GM13976 (cell line): ENCODE measurements at regions not wholly inside any gene's neighbourhood (a gene's known extent, or its start where the extent isn't known, plus 50 kb on each side); places are given as distances from the start of the nearest gene placed in this dataset.

Source experiments
- DNase-seq: peaks from one replicate; pipeline ENCODE4 v3.0.0; 2012; ENCODE audit warnings: low spot score
- in situ Hi-C: fragments of 300-500 bp; cut with MboI; formaldehyde crosslinking; loops from one replicate; pipeline ENCODE4 v1.12.0; 2022; ENCODE audit warnings: low sequenced_read_pairs, mixed read lengths, inconsistent platforms; ENCODE audit not compliant: unreplicated experiment
- TF ChIP-seq, protein P1 (sequence below): IDR thresholded peaks from 2 replicates; pipeline ENCODE4 v1.5.1; 2012; ENCODE audit warnings: borderline replicate concordance, mild to moderate bottlenecking; ENCODE audit not compliant: insufficient read depth; ENCODE audit errors: extremely low read depth, missing control alignments, control extremely low read depth

DNA sequence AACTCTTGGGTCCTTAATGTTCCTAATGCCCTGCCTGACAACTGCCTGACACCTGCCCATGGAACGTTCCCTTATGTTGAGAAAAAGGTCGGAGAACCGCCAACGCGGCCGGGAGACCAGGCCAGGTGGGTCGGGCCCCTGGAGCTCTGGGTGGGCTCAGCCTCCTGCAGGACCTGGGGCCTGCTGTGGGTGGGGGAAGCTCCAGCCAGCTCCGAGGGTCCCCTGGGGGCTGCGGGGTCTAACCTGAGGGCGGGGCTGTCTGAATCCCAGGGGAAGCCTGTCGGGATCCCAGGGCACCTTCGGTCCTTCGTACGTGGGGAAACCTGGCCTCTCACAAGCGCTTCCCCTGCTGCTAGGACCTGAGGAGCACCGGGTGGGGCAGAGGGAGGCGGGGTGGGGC, 296.0 kb downstream of the NDUFA10 start:
- TF ChIP-seq, protein P1, sequence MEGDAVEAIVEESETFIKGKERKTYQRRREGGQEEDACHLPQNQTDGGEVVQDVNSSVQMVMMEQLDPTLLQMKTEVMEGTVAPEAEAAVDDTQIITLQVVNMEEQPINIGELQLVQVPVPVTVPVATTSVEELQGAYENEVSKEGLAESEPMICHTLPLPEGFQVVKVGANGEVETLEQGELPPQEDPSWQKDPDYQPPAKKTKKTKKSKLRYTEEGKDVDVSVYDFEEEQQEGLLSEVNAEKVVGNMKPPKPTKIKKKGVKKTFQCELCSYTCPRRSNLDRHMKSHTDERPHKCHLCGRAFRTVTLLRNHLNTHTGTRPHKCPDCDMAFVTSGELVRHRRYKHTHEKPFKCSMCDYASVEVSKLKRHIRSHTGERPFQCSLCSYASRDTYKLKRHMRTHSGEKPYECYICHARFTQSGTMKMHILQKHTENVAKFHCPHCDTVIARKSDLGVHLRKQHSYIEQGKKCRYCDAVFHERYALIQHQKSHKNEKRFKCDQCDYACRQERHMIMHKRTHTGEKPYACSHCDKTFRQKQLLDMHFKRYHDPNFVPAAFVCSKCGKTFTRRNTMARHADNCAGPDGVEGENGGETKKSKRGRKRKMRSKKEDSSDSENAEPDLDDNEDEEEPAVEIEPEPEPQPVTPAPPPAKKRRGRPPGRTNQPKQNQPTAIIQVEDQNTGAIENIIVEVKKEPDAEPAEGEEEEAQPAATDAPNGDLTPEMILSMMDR = no peak
- no peak for DNase-seq
- in situ Hi-C loops = no loop called here

DNA sequence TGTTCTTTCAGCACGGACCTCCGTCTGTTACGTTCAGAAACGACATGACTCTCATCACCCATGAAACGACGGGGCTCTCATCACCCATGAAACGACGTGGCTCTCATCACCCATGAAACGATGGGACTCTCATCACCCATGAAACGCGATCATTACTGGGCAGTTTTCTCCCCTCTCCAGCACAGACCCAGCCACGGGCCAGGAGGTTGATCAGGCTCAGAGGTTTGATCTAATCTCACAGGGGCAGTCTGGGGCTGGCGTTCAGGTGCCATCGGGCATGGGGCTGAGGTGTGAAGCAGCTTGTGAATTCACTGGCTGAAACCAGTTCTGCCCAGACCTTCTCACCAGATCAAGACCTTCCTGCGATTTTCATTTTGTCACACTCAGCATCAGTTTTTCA, 296.4 kb downstream of the NDUFA10 start:
- in situ Hi-C loops = no loop called here
- TF ChIP-seq, protein P1 = no peak
- DNase-seq = no peak

DNA sequence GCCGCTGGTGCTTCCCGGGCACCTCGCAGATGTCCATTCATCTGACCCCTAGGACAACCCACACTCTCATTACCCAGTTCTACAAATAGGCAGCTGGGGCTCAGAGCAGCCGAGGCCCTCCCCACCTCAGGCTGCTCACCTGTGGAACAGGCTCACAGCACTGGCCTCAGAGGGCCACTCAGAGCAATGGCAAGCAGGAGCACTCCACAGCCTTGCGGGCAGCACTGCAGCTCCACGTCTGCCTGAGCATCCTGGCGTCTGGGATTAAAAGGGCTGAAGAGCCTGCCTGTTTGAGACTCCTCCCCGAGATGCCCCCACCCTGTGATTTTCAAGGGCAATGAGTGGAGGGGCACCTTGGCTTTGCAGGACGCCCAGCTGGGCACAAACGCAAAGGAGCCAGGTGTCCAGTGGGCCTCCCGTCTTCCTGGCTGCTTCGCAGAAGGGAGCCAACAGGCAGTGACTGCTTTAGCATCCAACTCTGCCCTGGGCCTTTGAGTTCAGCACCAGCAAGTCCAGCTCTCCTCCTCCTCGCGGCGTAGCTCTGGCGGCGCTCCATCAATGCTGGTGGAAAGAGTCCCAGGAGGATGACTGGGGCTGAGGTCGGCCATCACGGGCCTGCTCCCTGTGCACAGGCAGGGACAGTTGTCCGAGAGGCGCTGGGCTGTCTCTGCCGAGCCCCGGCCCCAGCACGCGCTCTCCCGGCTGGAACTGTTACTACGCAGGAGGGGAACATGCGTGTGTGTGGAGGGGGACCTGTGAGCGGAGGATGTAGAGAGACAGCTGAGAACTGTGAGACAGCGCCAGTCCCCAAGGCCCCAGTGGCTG, 297.2 kb downstream of the NDUFA10 start:
- DNase-seq = no peak
- TF ChIP-seq, protein P1 = no peak
- in situ Hi-C loops = no loop called here

DNA sequence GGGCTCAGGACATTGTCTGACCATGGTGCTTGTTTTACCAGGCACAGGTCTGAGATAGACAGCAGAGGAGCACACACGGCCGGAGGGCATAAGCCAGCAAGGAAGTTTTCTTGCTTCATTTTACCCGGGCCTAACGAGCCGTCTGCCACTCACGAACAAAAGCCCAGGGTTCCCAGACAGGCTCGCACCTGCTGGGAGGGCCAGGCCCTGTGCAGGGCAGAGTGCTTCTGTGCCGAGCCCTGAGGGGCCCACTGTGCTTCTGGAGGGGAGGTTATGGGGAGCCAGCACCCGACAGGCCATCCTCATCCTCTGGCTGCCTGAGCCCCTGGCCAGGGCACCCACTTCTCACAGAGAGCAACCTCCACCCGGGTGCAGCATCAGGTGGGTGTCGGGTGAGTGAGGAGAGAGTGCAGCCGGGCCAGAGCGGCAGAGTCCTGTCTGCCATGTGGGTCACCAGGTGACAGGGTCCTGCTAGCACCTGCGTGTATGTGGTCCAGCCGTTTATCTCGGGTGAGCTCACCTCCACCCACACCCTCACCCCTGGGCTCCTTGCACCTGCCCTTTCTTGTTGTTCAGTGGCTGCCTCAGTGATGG, 297.9 kb downstream of the NDUFA10 start:
- in situ Hi-C loops = no loop called here
- TF ChIP-seq, protein P1 = no peak
- no peak for DNase-seq

DNA sequence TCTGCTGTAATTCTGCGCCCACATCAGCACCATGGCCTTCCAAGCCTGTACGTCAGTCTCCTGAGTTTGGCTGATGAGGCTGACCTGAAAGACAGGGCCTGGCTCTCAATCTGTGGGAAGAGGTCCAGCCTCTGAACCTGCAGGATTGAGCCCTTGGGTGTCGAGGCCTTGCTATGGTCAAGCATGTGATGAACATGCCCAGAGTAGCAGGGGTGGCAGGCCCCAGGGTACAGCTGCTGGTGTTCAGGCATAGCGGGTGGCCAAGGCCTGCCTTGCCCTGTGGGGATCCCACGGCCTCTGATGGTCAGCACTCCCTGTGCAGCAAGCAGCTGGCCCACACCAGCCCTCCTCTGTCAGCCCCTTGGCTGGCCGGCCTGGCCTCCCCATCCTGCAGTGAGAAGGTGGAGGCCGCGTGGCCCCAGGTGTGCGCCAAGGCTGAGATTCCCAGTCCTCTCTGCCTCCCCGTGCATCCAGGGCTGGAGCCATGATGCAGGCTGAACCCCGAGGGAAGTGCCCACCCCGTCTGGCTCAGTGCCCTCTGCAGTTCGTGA, 298.4 kb downstream of the NDUFA10 start:
- in situ Hi-C loops = no loop called here
- TF ChIP-seq, protein P1 = no peak
- no peak for DNase-seq

DNA sequence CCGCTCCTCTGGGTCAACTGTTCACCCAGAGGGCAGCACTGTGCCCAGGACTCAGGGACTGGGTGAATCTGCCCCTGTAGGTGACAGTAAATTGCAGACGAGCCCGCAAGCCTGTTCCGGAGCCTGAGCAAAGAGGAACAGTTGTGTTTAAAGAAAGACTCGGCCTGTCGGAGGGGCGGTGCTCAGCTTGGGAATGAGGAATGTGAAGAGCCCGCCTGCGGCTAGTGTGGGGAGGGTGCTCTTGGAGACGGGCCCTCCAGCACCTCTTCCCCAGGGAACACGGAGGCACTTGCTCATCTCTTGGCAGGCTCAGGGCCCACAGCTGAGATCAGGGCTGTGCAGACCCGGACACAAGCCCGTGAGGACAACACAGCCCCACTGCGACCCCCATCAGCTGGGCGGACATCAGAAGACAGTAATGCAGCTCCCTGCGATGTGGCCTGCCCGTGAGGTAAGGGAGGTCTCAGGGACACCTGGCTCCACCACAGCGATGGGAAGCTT, 299.0 kb downstream of the NDUFA10 start:
- in situ Hi-C loops = no loop called here
- no peak for DNase-seq
- TF ChIP-seq, protein P1 = no peak
